Epithelial cell of esophagus (primary cell): ENCODE measurements at regions not wholly inside any gene's neighbourhood (a gene's known extent, or its start where the extent isn't known, plus 50 kb on each side); places are given as distances from the start of the nearest gene placed in this dataset.

Experiments
- DNase-seq: peaks from one replicate; pipeline ENCODE4 v3.0.0; 2010; ENCODE audit warnings: low read depth
- H3K4me3 ChIP-seq: 2 replicates; pipeline ENCODE4 v1.5.1; 2011; ENCODE audit warnings: mild to moderate bottlenecking, low read length, control low read depth
- CTCF ChIP-seq: IDR thresholded peaks from 2 replicates; pipeline ENCODE4 v1.5.1; 2011; ENCODE audit warnings: low read depth, mild to moderate bottlenecking, low read length, control low read depth, inconsistent platforms; ENCODE audit not compliant: insufficient read depth; ENCODE audit errors: missing control alignments

GRCh38 chr2:150643114-150643725 lies 155.8 kb upstream of the RND3 start:
- TF ChIP-seq CTCF, result no peak
- no peak overlapping the region for H3K4me3 ChIP-seq
- peak; percentile 12 for DNase-seq

- no peak for DNase-seq
- TF ChIP-seq CTCF, result no peak
- H3K4me3 ChIP-seq, result no peak overlapping the region
These were observed 152.6 kb upstream of the RND3 start for GRCh38 chr2:150640039-150640438.

- TF ChIP-seq CTCF, result no peak
These were observed 151.9 kb upstream of the RND3 start for GRCh38 chr2:150639383-150639782.

GRCh38 chr2:150631236-150631821 lies 143.9 kb upstream of the RND3 start:
- TF ChIP-seq CTCF, result no peak
- no peak overlapping the region for H3K4me3 ChIP-seq
- DNase-seq, result no peak

More at GRCh38 chr2:150639383-150639782, 151.9 kb upstream of the RND3 start:
- DNase-seq, result no peak
- H3K4me3 ChIP-seq, result no peak overlapping the region

GRCh38 chr2:150630587-150631235 lies 143.2 kb upstream of the RND3 start:
- H3K4me3 ChIP-seq, result no peak overlapping the region
- no peak for TF ChIP-seq CTCF
- DNase-seq, result no peak

- H3K4me3 ChIP-seq, result no peak overlapping the region
- DNase-seq, result no peak
These were observed 140.1 kb upstream of the RND3 start for GRCh38 chr2:150627526-150627925.

More at GRCh38 chr2:150627526-150627925, 140.1 kb upstream of the RND3 start:
- no peak for TF ChIP-seq CTCF
